HG03575 (cell line): ENCODE measurements at regions not wholly inside any gene's neighbourhood (a gene's known extent, or its start where the extent isn't known, plus 50 kb on each side); places are given as distances from the start of the nearest gene placed in this dataset.

ENCODE experiments used
- ATAC-seq: cut with Tn5 transposase; IDR thresholded peaks from one replicate; pipeline ENCODE4 v1.9.1; 2021; ENCODE audit not compliant: unreplicated experiment, insufficient number of reproducible peaks, low FRiP score; ENCODE audit errors: extremely low read depth

GRCh38 chr3:59698091-59698490, 648.3 kb upstream of the CFAP20DC start:
- ATAC-seq = no peak

DNA sequence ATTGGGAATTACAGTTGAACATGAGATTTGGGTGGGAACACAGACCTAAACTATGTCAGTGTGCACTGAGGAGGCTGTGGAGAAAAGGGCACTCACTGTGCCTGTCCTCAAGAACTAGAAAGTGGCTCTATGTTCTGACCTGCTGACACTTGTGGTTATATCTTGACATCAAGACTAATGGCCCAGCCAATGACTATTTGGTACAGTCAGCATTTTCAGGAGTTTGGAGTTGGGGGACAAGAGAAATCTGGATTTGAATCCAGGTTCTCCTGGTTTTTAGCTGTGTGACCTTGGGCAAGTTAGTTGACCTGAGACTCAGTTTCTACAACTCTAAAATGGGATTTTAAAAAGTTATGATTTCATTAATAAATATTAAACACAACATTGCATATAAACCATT, 647.0 kb upstream of the CFAP20DC start:
- no peak for ATAC-seq

- ATAC-seq = no peak
Observed at GRCh38 chr3:59695860-59696259, 646.0 kb upstream of the CFAP20DC start.

DNA sequence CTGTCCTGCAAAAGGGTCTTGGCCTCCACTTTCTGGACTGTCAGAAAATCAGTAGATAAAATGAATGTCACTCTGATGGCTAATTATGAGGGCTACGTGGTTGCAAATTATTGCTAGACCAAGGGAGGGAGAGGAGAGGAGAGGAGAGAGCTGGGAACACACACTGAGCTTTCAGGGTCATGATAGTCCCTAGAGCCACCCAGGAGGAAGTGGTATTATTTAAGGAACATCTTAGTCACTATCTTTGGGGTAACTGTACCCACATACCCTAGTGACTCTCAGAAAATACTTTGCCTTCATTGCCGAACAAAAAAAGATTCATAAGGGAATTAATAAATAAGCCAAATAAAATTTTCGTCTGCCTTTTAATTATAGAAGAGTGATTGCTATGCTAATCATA, 642.3 kb upstream of the CFAP20DC start:
- ATAC-seq = no peak

- no peak for ATAC-seq
Observed at GRCh38 chr3:59690886-59691285, 641.1 kb upstream of the CFAP20DC start.

DNA sequence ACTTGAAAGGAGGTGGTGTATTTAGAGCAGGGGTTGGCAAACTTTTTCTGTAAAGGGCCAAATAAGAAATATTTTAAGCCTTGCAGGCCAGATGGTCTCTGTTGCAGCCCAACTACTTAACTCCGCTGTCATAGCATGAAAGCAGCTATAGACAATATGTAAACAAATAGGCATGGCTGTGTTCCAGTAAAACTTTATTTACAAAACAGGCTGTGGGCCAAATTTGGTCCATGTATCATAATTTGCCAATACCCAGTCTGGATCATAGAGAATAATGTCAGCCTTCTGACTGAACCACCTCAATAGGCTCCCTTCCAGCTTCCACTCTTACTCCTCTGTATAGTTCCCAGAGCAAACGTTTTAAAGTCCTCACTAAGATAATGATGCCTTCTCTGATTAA, 638.8 kb upstream of the CFAP20DC start:
- no peak for ATAC-seq

- no peak for ATAC-seq
Observed at GRCh38 chr3:59685432-59685831, 635.6 kb upstream of the CFAP20DC start.

- no peak for ATAC-seq
Observed at GRCh38 chr3:59684766-59685165, 634.9 kb upstream of the CFAP20DC start.

- no peak for ATAC-seq
Observed at GRCh38 chr3:59680919-59681318, 631.1 kb upstream of the CFAP20DC start.

- ATAC-seq = no peak
Observed at GRCh38 chr3:59677747-59678702, 628.2 kb upstream of the CFAP20DC start.

GRCh38 chr3:59675495-59675894, 625.7 kb upstream of the CFAP20DC start:
- ATAC-seq = no peak

DNA sequence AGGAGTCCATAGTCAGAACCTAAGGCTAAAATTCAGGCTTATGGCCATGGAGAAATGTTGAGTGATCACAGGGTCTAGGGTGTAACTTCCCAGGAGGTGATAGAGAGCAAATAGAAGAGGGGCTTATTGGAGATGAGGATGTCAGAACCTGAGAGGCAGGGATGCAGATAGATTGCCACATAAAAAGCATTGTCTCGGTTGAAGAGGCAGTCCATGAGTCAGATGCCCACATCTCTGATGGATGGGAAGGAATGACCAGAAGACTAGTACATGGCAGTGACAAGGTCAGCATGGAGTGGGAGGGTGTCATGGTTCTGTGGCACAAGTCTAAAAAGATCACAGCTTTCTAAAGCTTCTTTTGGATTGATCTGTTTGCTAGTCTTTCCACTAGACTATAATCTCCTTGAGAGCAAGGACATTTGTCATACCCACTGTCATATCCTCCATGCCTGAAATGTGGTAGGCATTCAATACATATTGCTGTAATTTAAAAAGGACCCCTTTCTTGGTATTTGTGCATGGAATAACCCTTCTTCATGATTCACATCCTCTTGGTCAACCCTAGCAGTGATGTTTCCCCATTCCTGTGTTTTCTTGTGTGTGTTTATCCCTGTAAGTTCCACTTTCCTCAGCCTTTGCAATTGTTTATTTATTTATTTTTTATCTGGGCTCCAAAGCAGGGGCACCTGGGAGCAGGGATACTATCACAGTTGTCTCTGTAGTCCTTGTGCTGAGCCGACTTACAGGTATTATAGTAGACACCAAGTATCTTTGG, 613.4 kb upstream of the CFAP20DC start:
- ATAC-seq = no peak

- no peak for ATAC-seq
Observed at GRCh38 chr3:59660852-59661625, 611.2 kb upstream of the CFAP20DC start.

GRCh38 chr3:59660376-59660775, 610.6 kb upstream of the CFAP20DC start:
- ATAC-seq = no peak

- no peak for ATAC-seq
Observed at GRCh38 chr3:59659755-59660154, 609.9 kb upstream of the CFAP20DC start.

DNA sequence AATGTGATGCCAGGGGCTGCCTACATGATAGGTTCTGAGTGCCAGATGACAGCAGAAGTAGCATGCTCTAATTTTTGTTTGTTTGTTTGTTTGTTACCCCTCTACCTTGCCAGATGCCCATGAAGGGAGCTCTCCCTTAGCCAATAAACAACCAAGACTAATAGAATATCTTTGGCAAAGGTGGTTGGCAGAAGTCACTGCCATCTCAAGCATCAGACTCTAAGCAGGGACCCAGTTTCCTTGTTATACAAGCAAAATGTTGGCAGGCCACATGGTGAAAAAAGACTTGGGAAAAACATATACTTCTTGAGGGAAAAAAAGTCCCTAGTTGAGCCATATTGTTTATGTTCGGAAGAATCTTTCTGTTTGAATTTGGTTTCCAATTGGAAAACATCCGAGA, 609.0 kb upstream of the CFAP20DC start:
- ATAC-seq = no peak

- no peak for ATAC-seq
Observed at GRCh38 chr3:59658274-59658673, 608.4 kb upstream of the CFAP20DC start.

GRCh38 chr3:59655418-59656015, 605.7 kb upstream of the CFAP20DC start:
- no peak for ATAC-seq
